Left lobe of liver (tissue), 2 donors: ENCODE measurements at regions not wholly inside any gene's neighbourhood (a gene's known extent, or its start where the extent isn't known, plus 50 kb on each side); places are given as distances from the start of the nearest gene placed in this dataset.
"Not testable (repeated sequence)": the region's sequence is repeated elsewhere in the genome, so short reads cannot be mapped to it uniquely, and the experiment has no call there.

ENCODE experiments used
- ATAC-seq: fragments of 200-7000 bp; cut with Tn5 transposase; one replicate; pipeline ENCODE4 v1.9.1; 2020; ENCODE audit warnings: mild to moderate bottlenecking, moderate library complexity
- DNase-seq: peaks from one replicate; pipeline ENCODE4 v3.0.0-alpha.2; 2020; ENCODE audit warnings: low spot score
- donor health status: DM: no; HTN: no; CAD: no; lungs with moderate emphysema.
- donor health status: DM: no; HTN: yes; CAD: no.

DNA sequence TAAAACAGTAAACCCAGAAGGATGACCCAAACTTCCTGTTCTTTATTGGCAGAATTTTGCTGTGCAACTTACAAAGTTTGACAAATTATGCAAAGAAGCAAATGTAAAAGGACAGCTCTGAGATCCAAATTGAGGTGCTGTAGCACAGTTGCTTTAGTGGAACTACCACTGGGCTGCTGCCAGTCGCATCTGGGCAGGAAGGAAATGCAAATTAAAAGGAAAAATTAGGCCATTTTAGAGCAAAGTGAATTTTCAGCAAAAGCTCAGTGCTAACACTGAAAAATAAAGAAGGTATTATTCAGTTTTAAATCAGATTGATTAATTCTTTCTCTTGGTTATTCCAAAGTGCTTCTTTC, 104.5 kb downstream of the ZMAT3 start:
- DNase-seq, result no peak
- no peak for ATAC-seq

DNA sequence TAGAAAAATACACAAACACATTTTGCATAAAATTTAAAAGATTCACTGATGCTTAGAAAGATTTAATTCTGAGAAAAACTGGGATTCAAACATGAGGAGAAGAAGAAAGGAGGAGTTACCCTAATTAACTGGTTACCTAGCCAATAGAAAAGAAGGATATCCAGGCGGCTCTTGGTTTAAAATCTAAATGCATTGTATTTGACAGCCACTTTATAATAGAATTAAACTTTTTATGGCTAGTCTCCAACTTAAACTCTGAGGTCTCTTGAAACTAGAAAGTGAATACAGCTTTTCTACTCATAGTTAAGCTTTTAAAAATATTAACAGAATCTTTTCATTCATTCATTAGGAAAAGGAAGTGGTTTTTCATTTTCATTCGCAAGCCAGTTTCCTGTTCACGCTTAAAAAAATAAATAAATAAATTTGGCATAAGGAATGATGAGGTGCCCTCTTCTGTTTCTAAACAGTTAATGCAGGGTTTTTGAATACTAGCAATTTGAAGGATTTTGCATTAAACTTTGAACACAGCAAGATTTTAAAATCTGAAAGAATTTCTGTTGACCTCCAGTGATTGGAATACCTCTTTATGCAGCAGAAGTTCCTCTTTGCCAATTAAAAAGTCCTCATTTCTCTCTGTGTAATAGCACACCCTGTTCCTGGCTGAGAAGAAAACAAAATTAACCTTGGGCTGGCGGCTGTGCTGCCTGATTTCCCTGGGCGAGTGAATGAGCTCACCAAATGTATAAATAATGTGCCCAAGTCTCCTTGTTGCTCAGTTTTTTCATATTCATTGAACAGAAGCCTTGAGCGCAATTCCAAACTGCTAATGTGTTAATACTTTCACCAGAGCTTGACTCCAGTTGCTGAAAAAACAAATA, 105.1 kb downstream of the ZMAT3 start:
- peak; percentile 79 for ATAC-seq
- no peak for DNase-seq

DNA sequence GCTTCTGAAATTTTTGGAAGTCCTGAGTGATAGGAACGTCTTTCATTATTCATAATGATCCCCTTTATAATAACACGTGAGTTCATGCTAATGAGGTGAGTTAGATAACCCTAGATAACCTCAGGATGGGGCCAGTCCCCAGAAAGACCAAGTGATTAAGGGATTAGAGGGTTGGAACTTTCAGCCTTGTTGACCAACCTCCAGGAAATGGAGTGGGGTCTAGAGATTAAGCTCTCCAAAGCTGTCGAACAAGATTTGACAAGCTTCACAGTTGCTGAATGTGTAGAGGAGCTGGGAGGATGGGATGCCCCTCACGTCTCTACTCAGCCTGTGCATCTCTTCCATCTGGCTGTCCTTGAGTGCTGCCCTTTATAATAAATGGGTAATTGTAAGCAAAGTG, 107.1 kb downstream of the ZMAT3 start:
- no peak for DNase-seq
- no peak for ATAC-seq

DNA sequence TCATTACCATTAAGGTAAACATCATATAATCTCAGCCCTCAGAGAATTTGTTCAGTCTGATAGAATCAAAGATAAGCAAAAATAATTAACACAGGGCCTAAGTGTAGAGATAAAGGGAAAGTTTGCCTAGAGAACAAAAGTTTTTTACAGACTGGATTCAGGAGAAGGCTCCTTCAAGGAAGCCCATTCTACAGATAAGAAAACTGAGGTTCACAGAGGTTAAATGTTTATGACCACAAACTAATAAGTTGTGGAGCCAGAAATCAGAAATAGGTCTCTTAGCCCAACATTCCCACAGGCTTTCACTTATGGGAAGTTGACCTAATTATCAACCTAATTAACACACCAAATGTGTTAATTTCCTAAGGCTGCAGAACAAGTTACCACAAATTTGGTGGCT, 110.7 kb downstream of the ZMAT3 start:
- ATAC-seq (no peak), DNase-seq (no peak)

DNA sequence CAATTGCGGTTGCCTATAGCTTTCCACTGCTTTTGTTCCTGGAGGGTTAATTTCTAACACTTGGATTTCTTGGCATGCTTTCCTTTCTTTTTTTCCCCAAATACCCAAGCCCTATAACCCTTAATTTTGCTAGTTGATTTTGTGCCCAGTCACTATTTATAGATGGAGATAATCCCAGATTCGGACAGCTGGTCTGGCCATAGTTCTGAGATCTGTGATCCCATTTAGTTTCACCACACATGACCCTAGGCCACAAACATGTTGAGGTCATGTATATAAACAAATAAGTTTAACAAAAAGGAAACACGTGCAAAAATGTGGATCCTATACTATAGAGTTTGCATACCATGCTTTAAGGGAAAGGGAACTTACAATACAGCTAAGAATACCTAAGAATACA, 111.4 kb downstream of the ZMAT3 start:
- DNase-seq, result no peak
- no peak for ATAC-seq

DNA sequence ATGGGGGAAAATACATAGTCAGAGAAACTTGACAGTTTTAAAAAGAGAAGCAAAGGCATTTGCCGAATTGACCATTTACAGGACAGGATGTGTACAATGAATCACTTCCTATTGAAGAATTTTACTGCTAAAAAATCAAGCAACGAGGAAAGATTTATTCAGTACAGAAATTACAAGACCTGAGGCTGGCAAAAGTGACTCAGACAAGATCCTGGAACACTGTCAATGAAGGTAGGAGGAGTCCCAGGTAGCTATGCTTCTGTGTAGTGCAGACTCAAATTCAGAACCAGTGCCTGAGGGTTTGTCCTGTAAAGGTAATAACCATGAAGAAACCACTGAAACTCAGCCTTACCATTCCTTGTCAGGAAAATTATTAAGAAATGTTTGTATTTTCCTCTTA, 120.9 kb downstream of the ZMAT3 start:
- DNase-seq, result no peak
- no peak for ATAC-seq

DNA sequence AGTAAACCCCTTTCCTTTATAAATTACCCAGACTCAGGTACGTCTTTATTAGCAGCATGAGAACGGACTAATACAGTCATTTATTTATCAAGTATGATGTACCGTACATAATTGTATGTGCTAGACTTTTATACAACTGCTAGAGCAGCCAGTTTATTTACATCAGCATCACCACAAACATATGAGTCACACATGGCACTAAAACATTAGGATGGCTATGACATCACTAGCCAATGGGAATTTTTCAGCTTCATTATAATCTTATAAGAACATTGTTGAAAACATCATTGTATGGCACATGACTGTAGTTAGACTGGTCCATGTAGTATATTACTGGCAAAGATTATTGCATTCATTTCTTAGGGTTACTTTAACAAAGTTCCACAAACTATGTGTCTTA, 121.7 kb downstream of the ZMAT3 start:
- ATAC-seq, result no peak
- no peak for DNase-seq

DNA sequence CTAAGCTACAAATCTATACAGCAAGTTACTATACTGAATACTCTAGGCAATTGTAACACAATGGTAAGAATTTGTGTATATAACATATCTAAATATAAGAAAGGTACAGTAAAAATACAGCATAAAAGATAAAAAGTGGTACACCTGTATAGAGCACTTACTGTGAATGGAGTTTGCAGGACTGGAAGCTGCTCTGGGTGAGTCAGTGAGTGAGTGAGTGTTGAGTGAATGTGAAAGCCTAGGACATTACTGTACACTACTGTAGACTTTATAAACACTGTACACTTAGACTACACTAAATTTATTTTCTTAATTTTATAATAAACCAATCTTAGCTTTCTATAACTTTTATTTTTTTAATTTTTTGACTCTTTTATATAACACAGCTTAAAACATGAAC, 123.1 kb downstream of the ZMAT3 start:
- DNase-seq, result no peak
- no peak for ATAC-seq

DNA sequence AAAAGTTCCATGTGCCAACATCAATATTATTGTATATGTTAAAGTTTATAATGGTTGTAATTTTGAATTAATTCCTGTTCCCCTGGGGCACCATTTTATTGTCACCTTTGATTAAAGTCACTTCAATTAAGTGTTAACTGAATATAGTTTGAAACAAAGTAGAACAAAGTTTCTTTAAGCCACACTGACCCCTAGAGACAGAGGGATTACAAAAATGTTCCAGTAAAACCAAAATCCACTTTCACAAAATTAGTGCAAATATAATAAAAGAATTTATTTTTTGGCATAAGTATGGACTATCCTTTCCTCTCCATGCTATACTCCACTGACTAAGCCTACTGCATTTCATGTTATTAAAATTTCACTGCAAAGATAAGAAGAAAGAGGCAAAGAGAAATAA, 123.9 kb downstream of the ZMAT3 start:
- ATAC-seq (no peak), DNase-seq (no peak)

DNA sequence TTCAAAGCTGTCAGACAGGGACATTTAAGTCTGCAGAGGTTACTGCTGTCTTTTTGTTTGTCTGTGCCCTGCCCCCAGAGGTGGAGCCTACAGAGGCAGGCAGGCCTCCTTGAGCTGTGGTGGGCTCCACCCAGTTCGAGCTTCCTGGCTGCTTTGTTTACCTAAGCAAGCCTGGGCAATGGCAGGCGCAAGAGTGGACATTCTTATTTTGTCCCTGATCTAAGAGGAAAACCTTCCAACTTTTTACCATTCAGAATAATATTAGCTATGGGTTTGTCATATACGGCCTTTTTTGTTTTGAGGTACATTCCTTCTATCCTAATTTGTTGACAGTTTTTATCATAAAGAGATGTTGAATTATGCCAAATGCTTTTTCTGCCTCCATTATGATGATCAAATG, 129.3 kb downstream of the ZMAT3 start:
- DNase-seq, ATAC-seq: not testable (repeated sequence)

DNA sequence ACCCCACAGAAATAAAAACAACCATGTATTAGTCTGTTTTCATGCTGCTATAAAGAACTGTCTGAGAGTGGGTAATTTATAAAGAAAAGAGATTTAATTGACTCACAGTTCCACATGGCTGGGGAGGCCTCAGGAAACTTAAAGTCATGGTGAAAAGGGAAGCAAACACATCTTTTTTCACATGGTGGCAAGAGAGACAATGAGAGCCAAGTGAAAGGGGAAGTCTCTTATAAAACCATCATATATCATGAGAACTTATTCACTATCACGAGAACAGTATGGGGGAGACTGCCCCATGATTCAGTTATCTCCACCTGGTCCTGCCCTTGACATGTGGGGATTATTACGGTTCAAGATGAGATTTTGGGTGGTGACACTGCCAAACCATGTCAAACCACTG, 141.5 kb downstream of the ZMAT3 start:
- ATAC-seq (no peak), DNase-seq (no peak)

DNA sequence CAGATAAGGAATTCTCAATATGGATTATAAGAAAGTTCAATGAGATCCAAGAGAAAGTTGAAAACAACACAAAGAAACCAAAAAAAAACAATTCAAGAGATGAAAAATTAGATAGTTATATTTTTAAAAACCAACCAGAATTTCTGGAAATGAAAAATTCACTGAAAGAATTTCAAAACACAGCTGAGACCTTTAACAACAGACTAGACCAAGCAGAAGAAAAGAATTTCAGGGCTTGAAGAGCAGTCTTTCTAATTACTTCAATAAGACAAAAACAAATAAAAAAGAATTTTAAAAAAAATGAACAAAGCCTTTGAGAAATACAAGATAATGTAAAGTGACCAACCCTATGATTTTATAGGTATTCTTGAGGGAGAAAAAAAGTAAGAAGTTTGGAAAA, 155.4 kb downstream of the ZMAT3 start:
- ATAC-seq (no peak), DNase-seq (no peak)

DNA sequence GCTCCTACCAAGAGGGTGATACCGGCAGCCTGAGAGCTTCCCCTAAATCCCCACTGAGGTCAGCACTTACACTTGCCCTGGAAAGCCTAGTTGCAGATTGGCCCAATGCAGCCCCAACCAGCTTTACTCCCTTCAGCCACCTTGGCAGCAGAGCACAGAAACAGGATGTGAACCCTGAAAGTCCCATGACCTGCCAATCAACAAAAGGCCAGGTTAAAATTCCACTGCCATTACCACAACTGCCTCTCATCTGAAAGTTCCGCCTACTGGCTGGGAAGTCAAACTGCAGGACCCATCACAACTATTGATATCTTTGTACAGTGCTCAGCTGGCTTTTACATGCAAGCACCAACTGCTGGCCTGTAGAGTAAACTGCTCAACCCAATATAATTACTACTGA, 156.2 kb downstream of the ZMAT3 start:
- ATAC-seq, result no peak
- no peak for DNase-seq

DNA sequence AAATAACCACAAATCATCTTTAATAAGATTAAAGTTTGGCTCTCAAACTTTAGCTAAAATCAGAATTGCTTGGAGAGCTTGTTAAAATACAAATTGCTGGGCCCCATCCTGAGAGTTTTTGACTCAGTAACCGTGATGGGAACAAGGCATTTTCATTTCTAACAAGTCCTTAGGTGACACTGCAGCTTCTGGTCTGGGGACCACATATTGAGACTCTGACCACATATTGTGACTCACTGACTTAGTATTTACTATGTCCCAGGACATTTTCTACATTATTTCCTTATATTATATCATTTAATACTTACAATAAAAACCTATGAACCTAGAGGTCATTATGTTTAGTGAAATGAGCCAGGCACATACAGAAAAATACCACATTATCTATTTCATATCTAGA, 164.5 kb downstream of the ZMAT3 start:
- no peak for DNase-seq
- no peak for ATAC-seq

DNA sequence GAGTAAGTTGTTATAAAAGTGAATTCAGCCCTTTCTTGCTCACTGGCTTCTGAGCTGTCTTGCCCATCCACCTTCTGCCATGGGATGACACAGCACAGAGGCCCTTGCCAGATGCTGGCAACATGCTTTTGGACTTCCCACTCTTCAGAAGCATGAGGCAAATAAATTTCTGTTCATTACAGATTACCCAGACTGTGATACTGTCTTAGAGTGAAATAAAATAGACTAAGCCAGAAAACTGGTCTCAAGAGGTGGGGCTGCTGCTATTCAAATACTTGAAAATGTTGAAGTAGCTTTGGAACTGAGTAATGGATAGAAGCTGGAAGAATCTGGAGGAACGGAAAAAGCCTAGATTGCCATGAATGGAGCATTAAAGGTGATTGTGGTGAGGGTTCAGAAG, 170.4 kb downstream of the ZMAT3 start:
- DNase-seq (no peak), ATAC-seq (no peak)

DNA sequence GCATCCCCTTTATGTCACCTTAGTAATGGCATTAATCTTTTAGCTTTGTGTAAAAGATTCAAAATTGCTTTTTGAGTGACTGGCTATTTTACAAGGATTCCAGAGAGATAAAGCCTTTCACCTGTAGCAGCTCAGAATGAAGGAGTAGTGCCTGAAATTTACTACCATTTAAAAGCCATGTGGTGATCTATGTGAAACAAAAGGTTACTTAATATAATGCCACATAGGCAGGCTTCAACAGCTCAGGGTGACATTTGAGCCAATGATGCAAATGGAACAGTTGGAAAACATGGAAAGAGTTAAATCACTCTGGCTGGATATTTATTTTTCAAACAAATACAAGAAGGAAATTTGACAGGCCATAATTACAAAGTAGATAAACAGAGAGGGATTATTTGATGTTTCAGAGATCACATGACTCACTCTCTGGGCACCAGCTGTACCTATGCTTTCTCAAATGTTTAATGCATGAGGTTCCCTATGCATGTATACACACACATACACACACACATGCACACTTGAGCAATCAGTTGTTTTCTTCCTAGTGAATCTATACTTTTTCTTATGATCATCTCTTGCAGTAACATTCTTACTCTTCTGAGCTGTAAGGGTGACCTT, 171.5 kb downstream of the ZMAT3 start:
- ATAC-seq, result no peak
- DNase-seq, result no peak

DNA sequence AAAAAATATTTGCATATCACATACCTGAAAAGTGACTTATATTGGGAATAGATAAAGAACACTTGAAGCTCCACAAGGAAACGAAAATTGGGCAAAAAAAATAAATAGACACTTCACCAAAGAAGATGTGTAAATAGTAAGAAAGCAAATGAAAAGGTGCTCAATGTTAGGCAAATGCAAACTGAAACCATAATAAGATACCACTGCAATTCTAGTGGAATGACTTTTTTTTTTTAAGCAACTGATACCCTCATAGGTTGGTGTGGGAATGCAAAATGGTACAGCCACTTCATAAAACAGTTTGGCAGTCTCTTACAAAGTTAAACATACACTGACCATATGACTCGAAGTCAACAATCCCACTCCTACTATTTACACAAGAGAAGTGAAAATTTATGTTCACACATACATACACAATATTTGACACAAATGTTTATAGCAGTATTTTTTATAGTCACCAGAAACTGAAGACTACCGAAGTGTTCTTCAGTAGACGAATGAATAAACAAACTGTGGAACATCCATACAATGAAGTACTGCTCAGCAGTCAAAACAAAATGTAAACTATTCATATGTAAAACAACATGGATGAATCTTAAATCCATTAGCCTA, 176.3 kb downstream of the ZMAT3 start:
- ATAC-seq, result no peak
- no peak for DNase-seq
